Naive B cell (primary cell): ENCODE measurements at regions not wholly inside any gene's neighbourhood (a gene's known extent, or its start where the extent isn't known, plus 50 kb on each side); places are given as distances from the start of the nearest gene placed in this dataset.
A peak's percentile ranks its signal among the peaks of the same experiment; 100 is the strongest.

Experiments used
- ATAC-seq, 2 donors: fragments of 150-1000 bp; cut with Tn5 transposase; 2 replicates each; pipeline ENCODE4 v1.10.0; 2021; ENCODE audit warnings: low read depth in 2 of 2, mild to moderate bottlenecking in 2 of 2, moderate library complexity in 2 of 2
- DNase-seq: peaks from one replicate; pipeline ENCODE4 v3.0.0; 2022
- H3K27ac Mint-ChIP-seq, 6 donors: one replicate each; pipeline ENCODE4 v1.8.0; 2020 to 2022; ENCODE audit warnings: mild to moderate bottlenecking in 6 of 6, mixed read lengths in 6 of 6, moderate library complexity in 5 of 6, inconsistent platforms in 2 of 6
- H3K27me3 Mint-ChIP-seq, 3 donors: one replicate each; pipeline ENCODE4 v1.8.0; 2021 to 2022; ENCODE audit warnings: mixed read lengths in 3 of 3, mild to moderate bottlenecking in 1 of 3
- H3K36me3 Mint-ChIP-seq, 2 donors: one replicate each; pipeline ENCODE4 v1.8.0; 2020 to 2022; ENCODE audit warnings: mixed read lengths in 2 of 2, inconsistent platforms in 1 of 2, mild to moderate bottlenecking in 1 of 2
- H3K4me1 Mint-ChIP-seq, 3 donors: one replicate each; pipeline ENCODE4 v1.8.0; 2020 to 2022; ENCODE audit warnings: mixed read lengths in 3 of 3, inconsistent platforms in 1 of 3, mild to moderate bottlenecking in 1 of 3, moderate library complexity in 1 of 3
- H3K4me3 Mint-ChIP-seq, 8 donors: one replicate each; pipeline ENCODE4 v1.8.0; 2020 to 2022; ENCODE audit warnings: mild to moderate bottlenecking in 8 of 8, mixed read lengths in 8 of 8, moderate library complexity in 8 of 8, inconsistent platforms in 2 of 8
- H3K9me3 Mint-ChIP-seq, 7 donors: one replicate each; pipeline ENCODE4 v1.8.0; 2020 to 2022; ENCODE audit warnings: mixed read lengths in 7 of 7, mild to moderate bottlenecking in 5 of 7, inconsistent platforms in 2 of 7, moderate library complexity in 1 of 7

DNA sequence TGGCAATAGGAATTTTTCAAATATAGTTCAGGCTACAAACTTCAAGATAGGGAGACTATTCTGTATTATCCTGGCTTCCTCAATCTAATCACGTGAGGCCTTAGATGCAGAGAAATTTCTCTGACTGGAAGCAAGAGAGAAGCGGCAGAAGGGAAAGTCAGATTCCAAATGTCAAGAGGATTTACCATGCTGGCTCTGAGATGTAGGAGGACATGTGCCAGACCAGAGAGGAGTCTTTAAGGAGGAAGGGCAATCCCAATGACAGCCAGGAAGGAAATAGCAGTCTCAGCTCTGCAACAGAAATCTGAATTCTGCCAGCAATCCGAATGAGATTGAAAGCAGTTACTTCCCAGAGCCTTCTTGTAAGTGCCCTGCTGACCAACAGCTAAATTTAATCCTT is 57.4 kb downstream of the NUTM2E start:
- peaks cover 9 to 26% (median 13%) of the 10 kb centered on the region in 3 donors for H3K27me3 Mint-ChIP-seq
- H3K4me3 Mint-ChIP-seq: no peak overlapping the region
- no peaks in the 10 kb centered on the region for H3K9me3 Mint-ChIP-seq
- H3K36me3 Mint-ChIP-seq: no peaks in the 10 kb centered on the region
- ATAC-seq (no peak), DNase-seq (no peak)
- peaks cover 0 to 4% (median 3%) of the 10 kb centered on the region in 3 donors for H3K4me1 Mint-ChIP-seq
- no peak overlapping the region for H3K27ac Mint-ChIP-seq

DNA sequence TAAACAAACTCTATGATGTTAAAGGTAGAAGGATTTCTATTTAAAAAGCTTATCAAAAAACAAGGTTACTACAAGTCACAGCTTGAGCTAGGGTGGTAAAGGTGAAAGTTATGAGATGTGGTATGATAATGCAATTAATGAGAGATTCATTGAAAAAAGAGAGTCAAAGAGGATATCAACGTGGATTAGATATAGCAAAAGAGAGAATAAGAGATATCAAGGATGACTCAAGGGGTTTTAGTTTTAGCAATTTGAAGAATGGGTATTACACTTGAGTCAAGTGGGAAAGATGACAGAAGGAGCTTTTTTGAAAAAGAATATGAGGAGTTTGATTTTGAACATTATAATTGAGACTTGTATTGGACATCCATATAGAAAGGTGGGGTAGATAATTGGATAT is 59.8 kb downstream of the NUTM2E start:
- peaks cover 0 to 5% (median 3%) of the 10 kb centered on the region in 3 donors for H3K4me1 Mint-ChIP-seq
- no peaks in the 10 kb centered on the region for H3K36me3 Mint-ChIP-seq
- no peak for ATAC-seq
- H3K4me3 Mint-ChIP-seq: no peak overlapping the region
- no peak for DNase-seq
- H3K9me3 Mint-ChIP-seq: no peaks in the 10 kb centered on the region
- peak overlapping the region in 1 of 6 donors; percentile 19 for H3K27ac Mint-ChIP-seq
- peaks cover 11 to 29% (median 13%) of the 10 kb centered on the region in 3 donors for H3K27me3 Mint-ChIP-seq
